SK-N-SH (cell line): ENCODE measurements at regions not wholly inside any gene's neighbourhood (a gene's known extent, or its start where the extent isn't known, plus 50 kb on each side); places are given as distances from the start of the nearest gene placed in this dataset.

Source experiments
- CHD2 ChIP-seq: fragments of 150-350 bp; IDR thresholded peaks from 2 replicates; pipeline ENCODE4 v1.6.1; 2018; ENCODE audit warnings: low read length; ENCODE audit not compliant: partially characterized antibody
- CTCF ChIP-seq: fragments of 200-600 bp; sonication (generic); IDR thresholded peaks from 2 replicates; pipeline ENCODE4 v1.6.1; 2017; ENCODE audit warnings: antibody characterized with exemption, mild to moderate bottlenecking, moderate library complexity
- JUND ChIP-seq: IDR thresholded peaks from 2 replicates; pipeline ENCODE4 v1.4.0; 2012
- NRF1 ChIP-seq: IDR thresholded peaks from 2 replicates; pipeline ENCODE4 v1.6.1; 2012; ENCODE audit warnings: low read depth, mild to moderate bottlenecking, low read length
- RCOR1 ChIP-seq: fragments of 150-350 bp; IDR thresholded peaks from 2 replicates; pipeline ENCODE4 v1.6.1; 2017; ENCODE audit warnings: antibody characterized with exemption, low read length
- REST ChIP-seq: IDR thresholded peaks from 2 replicates; pipeline ENCODE4 v1.6.1; 2012; ENCODE audit warnings: mild to moderate bottlenecking, low read depth, low read length, moderate library complexity
- RFX5 ChIP-seq: IDR thresholded peaks from 2 replicates; pipeline ENCODE4 v1.6.1; 2012; ENCODE audit warnings: mild to moderate bottlenecking, improper control_type of control experiment, low read length
- ZBTB33 ChIP-seq: IDR thresholded peaks from 2 replicates; pipeline ENCODE4 v1.4.0; 2012; ENCODE audit warnings: low read depth, borderline replicate concordance

GRCh38 chr5:126062398-126063221 lies 360.6 kb upstream of the GRAMD2B start:
- TF ChIP-seq CTCF (no peak), REST (no peak), JUND (no peak), RCOR1 (no peak), ZBTB33 (no peak), CHD2 (no peak), RFX5 (no peak), NRF1 (no peak)
